SK-N-SH treated with all-trans-retinoic acid at 6 μM for 48 hours (cell line): ENCODE measurements at regions not wholly inside any gene's neighbourhood (a gene's known extent, or its start where the extent isn't known, plus 50 kb on each side); places are given as distances from the start of the nearest gene placed in this dataset.

Experiments used
- ATAC-seq: fragments of 200-7000 bp; cut with Tn5 transposase; 3 replicates; pipeline ENCODE4 v1.9.1; 2020; ENCODE audit warnings: mild to moderate bottlenecking, moderate library complexity
- ARNTL ChIP-seq: fragments of 450-650 bp; formaldehyde crosslinking; IDR thresholded peaks from 2 replicates; pipeline ENCODE4 v1.5.0; 2020; ENCODE audit warnings: low read depth, mild to moderate bottlenecking, moderate library complexity, borderline replicate concordance
- BACH2 ChIP-seq: fragments of 250-450 bp; sonication (Bioruptor Pico); IDR thresholded peaks from 2 replicates; pipeline ENCODE4 v1.9.0; 2021; ENCODE audit warnings: mild to moderate bottlenecking, borderline replicate concordance
- CSDC2 ChIP-seq: fragments of 250-450 bp; sonication (Bioruptor Pico); IDR thresholded peaks from 2 replicates; pipeline ENCODE4 v1.5.0; 2020; ENCODE audit warnings: mild to moderate bottlenecking, moderate library complexity
- ESRRG ChIP-seq: fragments of 250-450 bp; sonication (Bioruptor Pico); IDR thresholded peaks from 2 replicates; pipeline ENCODE4 v1.6.1; 2021; ENCODE audit warnings: mild to moderate bottlenecking
- GLIS3 ChIP-seq: fragments of 250-450 bp; sonication (Bioruptor Pico); IDR thresholded peaks from 2 replicates; pipeline ENCODE4 v1.5.0; 2020; ENCODE audit warnings: mild to moderate bottlenecking, moderate library complexity
- ISL1 ChIP-seq: fragments of 250-450 bp; sonication (Bioruptor Pico); IDR thresholded peaks from 2 replicates; pipeline ENCODE4 v2.1.2; 2022; ENCODE audit warnings: mild to moderate bottlenecking, moderate library complexity
- OSR1 ChIP-seq: fragments of 250-450 bp; sonication (Bioruptor Pico); IDR thresholded peaks from 2 replicates; pipeline ENCODE4 v1.8.0; 2022; ENCODE audit warnings: moderate library complexity, mild to moderate bottlenecking, inconsistent platforms
- POU6F1 ChIP-seq: fragments of 250-450 bp; sonication (Bioruptor Pico); IDR thresholded peaks from 2 replicates; pipeline ENCODE4 v1.8.0; 2021; ENCODE audit warnings: low read depth, mild to moderate bottlenecking, moderate library complexity, borderline replicate concordance
- PPARA ChIP-seq: fragments of 250-450 bp; sonication (Bioruptor Pico); IDR thresholded peaks from 2 replicates; pipeline ENCODE4 v1.5.0; 2020; ENCODE audit warnings: mild to moderate bottlenecking, borderline replicate concordance
- SNAI2 ChIP-seq: fragments of 250-450 bp; sonication (Bioruptor Pico); IDR thresholded peaks from 2 replicates; pipeline ENCODE4 v1.5.0; 2020; ENCODE audit warnings: mild to moderate bottlenecking, moderate library complexity
- TCF4 ChIP-seq: fragments of 250-450 bp; sonication (Bioruptor Pico); IDR thresholded peaks from 2 replicates; pipeline ENCODE4 v1.8.0; 2021; ENCODE audit warnings: mild to moderate bottlenecking, moderate library complexity, borderline replicate concordance
- TOX ChIP-seq: fragments of 250-450 bp; sonication (Bioruptor Pico); IDR thresholded peaks from 2 replicates; pipeline ENCODE4 v1.8.0; 2021; ENCODE audit warnings: mild to moderate bottlenecking, moderate library complexity, borderline replicate concordance
- ZFP3 ChIP-seq: fragments of 250-450 bp; sonication (Bioruptor Pico); IDR thresholded peaks from 2 replicates; pipeline ENCODE4 v1.5.0; 2020; ENCODE audit warnings: mild to moderate bottlenecking, moderate library complexity
- ZFP30 ChIP-seq: fragments of 450-650 bp; formaldehyde crosslinking; IDR thresholded peaks from 2 replicates; pipeline ENCODE4 v1.5.0; 2022; ENCODE audit warnings: mild to moderate bottlenecking, moderate library complexity
- ZNF565 ChIP-seq: fragments of 450-650 bp; formaldehyde crosslinking; conservative IDR thresholded peaks from 2 replicates; pipeline ENCODE4 v1.5.0; 2020; ENCODE audit warnings: low read depth, mild to moderate bottlenecking, moderate library complexity
- ZNF70 ChIP-seq: fragments of 450-650 bp; formaldehyde crosslinking; IDR thresholded peaks from 2 replicates; pipeline ENCODE4 v1.5.0; 2020; ENCODE audit warnings: mild to moderate bottlenecking, moderate library complexity
- ZNF8 ChIP-seq: fragments of 450-650 bp; formaldehyde crosslinking; IDR thresholded peaks from 2 replicates; pipeline ENCODE4 v1.5.0; 2020; ENCODE audit warnings: mild to moderate bottlenecking, moderate library complexity
- TF ChIP-seq, protein P1 (sequence below): fragments of 250-450 bp; sonication (Bioruptor Pico); IDR thresholded peaks from 2 replicates; pipeline ENCODE4 v1.5.1; 2020; ENCODE audit warnings: low read depth, mild to moderate bottlenecking, moderate library complexity
- TF ChIP-seq, protein P2 (sequence below): fragments of 250-450 bp; sonication (Bioruptor Pico); IDR thresholded peaks from 2 replicates; pipeline ENCODE4 v1.5.0; 2020; ENCODE audit warnings: mild to moderate bottlenecking, moderate library complexity
- TF ChIP-seq, protein P3 (sequence below): fragments of 250-450 bp; sonication (Bioruptor Pico); IDR thresholded peaks from 2 replicates; pipeline ENCODE4 v1.5.1; 2021; ENCODE audit warnings: mild to moderate bottlenecking, moderate library complexity
- TF ChIP-seq, protein P4 (sequence below): fragments of 250-450 bp; sonication (Bioruptor Pico); IDR thresholded peaks from 2 replicates; pipeline ENCODE4 v1.8.0; 2020; ENCODE audit warnings: mild to moderate bottlenecking, moderate library complexity, borderline replicate concordance

- TF ChIP-seq, protein P1, sequence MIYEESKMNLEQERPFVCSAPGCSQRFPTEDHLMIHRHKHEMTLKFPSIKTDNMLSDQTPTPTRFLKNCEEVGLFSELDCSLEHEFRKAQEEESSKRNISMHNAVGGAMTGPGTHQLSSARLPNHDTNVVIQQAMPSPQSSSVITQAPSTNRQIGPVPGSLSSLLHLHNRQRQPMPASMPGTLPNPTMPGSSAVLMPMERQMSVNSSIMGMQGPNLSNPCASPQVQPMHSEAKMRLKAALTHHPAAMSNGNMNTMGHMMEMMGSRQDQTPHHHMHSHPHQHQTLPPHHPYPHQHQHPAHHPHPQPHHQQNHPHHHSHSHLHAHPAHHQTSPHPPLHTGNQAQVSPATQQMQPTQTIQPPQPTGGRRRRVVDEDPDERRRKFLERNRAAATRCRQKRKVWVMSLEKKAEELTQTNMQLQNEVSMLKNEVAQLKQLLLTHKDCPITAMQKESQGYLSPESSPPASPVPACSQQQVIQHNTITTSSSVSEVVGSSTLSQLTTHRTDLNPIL (CRISPR knock-in tag), result no peak
- peak; percentile 27; the same call in 1 of the 2 replicates for TF ChIP-seq TCF4 (CRISPR knock-in tag)
- no peak for ATAC-seq
These were observed 426.2 kb downstream of the ANXA1 start for GRCh38 chr9:73577848-73578247.

DNA sequence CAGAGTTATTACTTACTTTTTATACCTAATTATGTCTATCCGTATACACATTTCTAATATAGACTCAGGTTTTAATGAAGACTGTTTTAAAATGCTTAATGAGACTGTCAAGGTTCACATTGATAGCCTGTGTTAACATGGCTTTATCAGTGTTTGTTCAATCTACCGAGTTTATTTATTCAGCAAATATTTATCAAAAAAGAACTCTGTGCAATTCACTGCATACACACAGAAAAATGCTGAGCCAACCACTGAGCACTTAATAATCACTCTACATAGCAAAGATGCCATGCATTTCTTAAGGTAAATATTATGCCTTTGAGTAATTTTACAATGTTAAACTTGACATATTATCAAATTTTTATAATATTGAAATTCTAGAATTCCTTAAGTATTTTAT lies 428.2 kb downstream of the ANXA1 start:
- TF ChIP-seq ARNTL, result no peak
- no peak for TF ChIP-seq ESRRG (CRISPR knock-in tag)
- TF ChIP-seq, protein P1 (CRISPR knock-in tag), result no peak
- TF ChIP-seq ZNF565, result no peak
- no peak for TF ChIP-seq CSDC2 (CRISPR knock-in tag)
- TF ChIP-seq SNAI2, result no peak
- TF ChIP-seq ZFP30 (CRISPR knock-in tag), result no peak
- TF ChIP-seq ZFP3 (CRISPR knock-in tag), result no peak
- TF ChIP-seq, protein P2, sequence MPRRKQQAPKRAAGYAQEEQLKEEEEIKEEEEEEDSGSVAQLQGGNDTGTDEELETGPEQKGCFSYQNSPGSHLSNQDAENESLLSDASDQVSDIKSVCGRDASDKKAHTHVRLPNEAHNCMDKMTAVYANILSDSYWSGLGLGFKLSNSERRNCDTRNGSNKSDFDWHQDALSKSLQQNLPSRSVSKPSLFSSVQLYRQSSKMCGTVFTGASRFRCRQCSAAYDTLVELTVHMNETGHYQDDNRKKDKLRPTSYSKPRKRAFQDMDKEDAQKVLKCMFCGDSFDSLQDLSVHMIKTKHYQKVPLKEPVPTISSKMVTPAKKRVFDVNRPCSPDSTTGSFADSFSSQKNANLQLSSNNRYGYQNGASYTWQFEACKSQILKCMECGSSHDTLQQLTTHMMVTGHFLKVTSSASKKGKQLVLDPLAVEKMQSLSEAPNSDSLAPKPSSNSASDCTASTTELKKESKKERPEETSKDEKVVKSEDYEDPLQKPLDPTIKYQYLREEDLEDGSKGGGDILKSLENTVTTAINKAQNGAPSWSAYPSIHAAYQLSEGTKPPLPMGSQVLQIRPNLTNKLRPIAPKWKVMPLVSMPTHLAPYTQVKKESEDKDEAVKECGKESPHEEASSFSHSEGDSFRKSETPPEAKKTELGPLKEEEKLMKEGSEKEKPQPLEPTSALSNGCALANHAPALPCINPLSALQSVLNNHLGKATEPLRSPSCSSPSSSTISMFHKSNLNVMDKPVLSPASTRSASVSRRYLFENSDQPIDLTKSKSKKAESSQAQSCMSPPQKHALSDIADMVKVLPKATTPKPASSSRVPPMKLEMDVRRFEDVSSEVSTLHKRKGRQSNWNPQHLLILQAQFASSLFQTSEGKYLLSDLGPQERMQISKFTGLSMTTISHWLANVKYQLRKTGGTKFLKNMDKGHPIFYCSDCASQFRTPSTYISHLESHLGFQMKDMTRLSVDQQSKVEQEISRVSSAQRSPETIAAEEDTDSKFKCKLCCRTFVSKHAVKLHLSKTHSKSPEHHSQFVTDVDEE (CRISPR knock-in tag), result no peak
- TF ChIP-seq ISL1 (CRISPR knock-in tag), result no peak
- TF ChIP-seq ZNF8 (CRISPR knock-in tag), result no peak
- TF ChIP-seq, protein P3, sequence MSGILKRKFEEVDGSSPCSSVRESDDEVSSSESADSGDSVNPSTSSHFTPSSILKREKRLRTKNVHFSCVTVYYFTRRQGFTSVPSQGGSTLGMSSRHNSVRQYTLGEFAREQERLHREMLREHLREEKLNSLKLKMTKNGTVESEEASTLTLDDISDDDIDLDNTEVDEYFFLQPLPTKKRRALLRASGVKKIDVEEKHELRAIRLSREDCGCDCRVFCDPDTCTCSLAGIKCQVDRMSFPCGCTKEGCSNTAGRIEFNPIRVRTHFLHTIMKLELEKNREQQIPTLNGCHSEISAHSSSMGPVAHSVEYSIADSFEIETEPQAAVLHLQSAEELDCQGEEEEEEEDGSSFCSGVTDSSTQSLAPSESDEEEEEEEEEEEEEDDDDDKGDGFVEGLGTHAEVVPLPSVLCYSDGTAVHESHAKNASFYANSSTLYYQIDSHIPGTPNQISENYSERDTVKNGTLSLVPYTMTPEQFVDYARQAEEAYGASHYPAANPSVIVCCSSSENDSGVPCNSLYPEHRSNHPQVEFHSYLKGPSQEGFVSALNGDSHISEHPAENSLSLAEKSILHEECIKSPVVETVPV, result no peak
- no peak for TF ChIP-seq POU6F1 (CRISPR knock-in tag)
- TF ChIP-seq TOX (CRISPR knock-in tag), result no peak
- ATAC-seq, result no peak

GRCh38 chr9:73583576-73583975 lies 431.9 kb downstream of the ANXA1 start:
- ATAC-seq, result no peak

GRCh38 chr9:73595036-73595545 lies 443.4 kb downstream of the ANXA1 start:
- no peak for ATAC-seq
- TF ChIP-seq, protein P4, sequence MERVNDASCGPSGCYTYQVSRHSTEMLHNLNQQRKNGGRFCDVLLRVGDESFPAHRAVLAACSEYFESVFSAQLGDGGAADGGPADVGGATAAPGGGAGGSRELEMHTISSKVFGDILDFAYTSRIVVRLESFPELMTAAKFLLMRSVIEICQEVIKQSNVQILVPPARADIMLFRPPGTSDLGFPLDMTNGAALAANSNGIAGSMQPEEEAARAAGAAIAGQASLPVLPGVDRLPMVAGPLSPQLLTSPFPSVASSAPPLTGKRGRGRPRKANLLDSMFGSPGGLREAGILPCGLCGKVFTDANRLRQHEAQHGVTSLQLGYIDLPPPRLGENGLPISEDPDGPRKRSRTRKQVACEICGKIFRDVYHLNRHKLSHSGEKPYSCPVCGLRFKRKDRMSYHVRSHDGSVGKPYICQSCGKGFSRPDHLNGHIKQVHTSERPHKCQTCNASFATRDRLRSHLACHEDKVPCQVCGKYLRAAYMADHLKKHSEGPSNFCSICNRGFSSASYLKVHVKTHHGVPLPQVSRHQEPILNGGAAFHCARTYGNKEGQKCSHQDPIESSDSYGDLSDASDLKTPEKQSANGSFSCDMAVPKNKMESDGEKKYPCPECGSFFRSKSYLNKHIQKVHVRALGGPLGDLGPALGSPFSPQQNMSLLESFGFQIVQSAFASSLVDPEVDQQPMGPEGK (CRISPR knock-in tag), result no peak
- TF ChIP-seq CSDC2 (CRISPR knock-in tag), result no peak
- no peak for TF ChIP-seq POU6F1 (CRISPR knock-in tag)
- no peak for TF ChIP-seq TOX (CRISPR knock-in tag)
- no peak for TF ChIP-seq OSR1 (CRISPR knock-in tag)
- TF ChIP-seq BACH2 (CRISPR knock-in tag), result no peak
- TF ChIP-seq ARNTL, result no peak
- no peak for TF ChIP-seq GLIS3
- no peak for TF ChIP-seq ESRRG (CRISPR knock-in tag)
- TF ChIP-seq ZNF8 (CRISPR knock-in tag), result no peak
- TF ChIP-seq ZFP3 (CRISPR knock-in tag), result no peak

More at GRCh38 chr9:73583576-73583975, 431.9 kb downstream of the ANXA1 start:
- TF ChIP-seq SNAI2 (no peak), PPARA (CRISPR knock-in tag) (no peak), ZNF70 (no peak), CSDC2 (CRISPR knock-in tag) (no peak)
- TF ChIP-seq, protein P4 (CRISPR knock-in tag), result no peak
